Nephron progenitor cell (in vitro differentiated cells): ENCODE measurements at regions not wholly inside any gene's neighbourhood (a gene's known extent, or its start where the extent isn't known, plus 50 kb on each side); places are given as distances from the start of the nearest gene placed in this dataset.

Source experiments
- DNase-seq: peaks from one replicate; pipeline ENCODE4 v3.0.0; 2021
- H3K27ac Mint-ChIP-seq: 2 replicates; pipeline ENCODE4 v1.8.0; 2021; ENCODE audit warnings: mild to moderate bottlenecking, moderate library complexity, mixed read lengths
- H3K27me3 Mint-ChIP-seq: 2 replicates; pipeline ENCODE4 v1.8.0; 2021; ENCODE audit warnings: mild to moderate bottlenecking, low read depth, mixed read lengths; ENCODE audit not compliant: poor library complexity
- H3K36me3 Mint-ChIP-seq: 2 replicates; pipeline ENCODE4 v1.8.0; 2021; ENCODE audit warnings: low read depth, mixed read lengths
- H3K4me1 Mint-ChIP-seq: 2 replicates; pipeline ENCODE4 v1.8.0; 2021; ENCODE audit warnings: mixed read lengths
- H3K4me3 Mint-ChIP-seq: 2 replicates; pipeline ENCODE4 v1.8.0; 2021; ENCODE audit warnings: mild to moderate bottlenecking, moderate library complexity, mixed read lengths
- H3K9me3 Mint-ChIP-seq: 2 replicates; pipeline ENCODE4 v1.8.0; 2021; ENCODE audit warnings: mild to moderate bottlenecking, moderate library complexity, mixed read lengths
- CTCF ChIP-seq: fragments of 200-600 bp; sonication (generic); IDR thresholded peaks from 2 replicates; pipeline ENCODE4 v1.5.0; 2021; ENCODE audit warnings: antibody characterized with exemption

GRCh38 chr15:69737916-69738315 is 285.3 kb downstream of the RPLP1 start:
- Mint-ChIP-seq H3K9me3 (peaks cover 34% of the 10 kb centered on the region), H3K4me3 (no peak overlapping the region), H3K27ac (no peak overlapping the region), H3K4me1 (peaks cover 45% of the 10 kb centered on the region), H3K27me3 (peaks cover 37% of the 10 kb centered on the region), H3K36me3 (no peaks in the 10 kb centered on the region)
- no peak for TF ChIP-seq CTCF
- no peak for DNase-seq

- H3K9me3 Mint-ChIP-seq: peaks cover 34% of the 10 kb centered on the region
- TF ChIP-seq CTCF: no peak
- DNase-seq: no peak
- H3K27me3 Mint-ChIP-seq: peaks cover 36% of the 10 kb centered on the region
- H3K4me1 Mint-ChIP-seq: peaks cover 40% of the 10 kb centered on the region
- H3K4me3 Mint-ChIP-seq: no peak overlapping the region
- no peaks in the 10 kb centered on the region for H3K36me3 Mint-ChIP-seq
- no peak overlapping the region for H3K27ac Mint-ChIP-seq
Measured at GRCh38 chr15:69740684-69741083, 288.1 kb downstream of the RPLP1 start.

GRCh38 chr15:69742361-69742760 is 289.7 kb downstream of the RPLP1 start:
- Mint-ChIP-seq H3K9me3 (peaks cover 27% of the 10 kb centered on the region), H3K4me1 (peaks cover 39% of the 10 kb centered on the region), H3K4me3 (no peak overlapping the region), H3K27me3 (peaks cover 41% of the 10 kb centered on the region), H3K27ac (no peak overlapping the region), H3K36me3 (no peaks in the 10 kb centered on the region)
- peak; percentile 19 for DNase-seq
- no peak for TF ChIP-seq CTCF

- Mint-ChIP-seq H3K27me3 (peaks cover 37% of the 10 kb centered on the region), H3K9me3 (peaks cover 27% of the 10 kb centered on the region), H3K4me1 (peaks cover 43% of the 10 kb centered on the region), H3K4me3 (no peak overlapping the region), H3K27ac (no peak overlapping the region), H3K36me3 (no peaks in the 10 kb centered on the region)
- DNase-seq: no peak
- no peak for TF ChIP-seq CTCF
Measured at GRCh38 chr15:69743091-69743490, 290.5 kb downstream of the RPLP1 start.

GRCh38 chr15:69744391-69745162 is 292.0 kb downstream of the RPLP1 start:
- Mint-ChIP-seq H3K36me3 (no peaks in the 10 kb centered on the region), H3K4me3 (no peak overlapping the region), H3K4me1 (peaks cover 39% of the 10 kb centered on the region), H3K9me3 (peaks cover 23% of the 10 kb centered on the region), H3K27ac (no peak overlapping the region), H3K27me3 (peaks cover 35% of the 10 kb centered on the region)
- TF ChIP-seq CTCF: no peak
- DNase-seq: no peak

- H3K4me1 Mint-ChIP-seq: peaks cover 54% of the 10 kb centered on the region
- peaks cover 30% of the 10 kb centered on the region for H3K27me3 Mint-ChIP-seq
- no peak overlapping the region for H3K4me3 Mint-ChIP-seq
- no peaks in the 10 kb centered on the region for H3K36me3 Mint-ChIP-seq
- no peak for DNase-seq
- no peak overlapping the region for H3K27ac Mint-ChIP-seq
- TF ChIP-seq CTCF: no peak
- H3K9me3 Mint-ChIP-seq: no peaks in the 10 kb centered on the region
Measured at GRCh38 chr15:69747193-69747592, 294.6 kb downstream of the RPLP1 start.
